GM12874 (cell line): ENCODE measurements at regions not wholly inside any gene's neighbourhood (a gene's known extent, or its start where the extent isn't known, plus 50 kb on each side); places are given as distances from the start of the nearest gene placed in this dataset.

ENCODE experiments used
- CTCF ChIP-seq: IDR thresholded peaks from 2 replicates; pipeline ENCODE4 v1.5.1; 2011; ENCODE audit warnings: low read depth, mild to moderate bottlenecking, control low read depth, low read length, moderate library complexity; ENCODE audit not compliant: insufficient read depth

- no peak for TF ChIP-seq CTCF
Observed at GRCh38 chr2:138950486-138950885, 170.3 kb upstream of the NXPH2 start.

- TF ChIP-seq CTCF = no peak
Observed at GRCh38 chr2:138949517-138949916, 169.3 kb upstream of the NXPH2 start.

DNA sequence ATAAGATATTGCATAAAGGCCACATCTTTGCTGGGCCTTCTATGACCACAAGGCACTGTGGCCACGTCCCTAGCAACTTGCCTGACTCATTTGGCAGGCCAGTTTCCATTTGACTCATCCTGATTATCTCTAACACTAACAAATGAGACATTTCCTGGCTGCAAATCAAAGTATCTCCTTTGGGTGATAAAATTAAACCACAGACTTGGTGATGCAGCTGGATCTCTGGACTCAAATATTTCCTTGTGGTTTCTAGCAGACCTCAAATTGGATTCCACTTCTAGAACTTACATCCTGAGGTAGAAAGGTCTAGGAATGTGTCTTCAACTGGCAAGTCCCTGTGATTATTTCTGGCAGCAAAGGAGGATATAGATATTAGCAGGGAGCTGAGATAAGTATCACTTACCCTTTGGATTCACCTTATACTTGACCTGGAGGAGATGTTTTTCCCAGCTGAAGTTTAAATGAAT is 167.9 kb upstream of the NXPH2 start:
- no peak for TF ChIP-seq CTCF

GRCh38 chr2:138943470-138943869 is 163.3 kb upstream of the NXPH2 start:
- no peak for TF ChIP-seq CTCF

GRCh38 chr2:138942466-138942865 is 162.3 kb upstream of the NXPH2 start:
- no peak for TF ChIP-seq CTCF

GRCh38 chr2:138931284-138932256 is 151.4 kb upstream of the NXPH2 start:
- no peak for TF ChIP-seq CTCF

- no peak for TF ChIP-seq CTCF
Observed at GRCh38 chr2:138930571-138930970, 150.4 kb upstream of the NXPH2 start.
